Neural cell (in vitro differentiated cells): ENCODE measurements at regions not wholly inside any gene's neighbourhood (a gene's known extent, or its start where the extent isn't known, plus 50 kb on each side); places are given as distances from the start of the nearest gene placed in this dataset.

ENCODE experiments used
- H2AFZ ChIP-seq: fragments of 200-600, 300-800 bp; sonication (generic), shearing (Covaris generic); 2 replicates; pipeline ENCODE4 v1.6.0; 2014; ENCODE audit warnings: low read depth, mild to moderate bottlenecking, antibody characterized with exemption, low read length, moderate library complexity
- H3F3A ChIP-seq: fragments of 200-600 bp; shearing (Covaris generic); 2 replicates; pipeline ENCODE4 v1.6.1; 2016; ENCODE audit warnings: mild to moderate bottlenecking, moderate library complexity, mixed read lengths, antibody characterized with exemption, low read length; ENCODE audit not compliant: insufficient read depth, poor library complexity, severe bottlenecking
- H3K27ac ChIP-seq: fragments of 200-600, 300-800 bp; sonication (generic), shearing (Covaris generic); 2 replicates; pipeline ENCODE4 v1.5.1; 2014; ENCODE audit warnings: mild to moderate bottlenecking, low read length, moderate library complexity
- H3K27me3 ChIP-seq: fragments of 300-800, 200-600 bp; sonication (generic), shearing (Covaris generic); 2 replicates; pipeline ENCODE4 v1.6.0; 2014; ENCODE audit warnings: mild to moderate bottlenecking, low read depth, low read length, moderate library complexity; ENCODE audit not compliant: insufficient read depth
- H3K36me3 ChIP-seq: fragments of 300-800, 200-600 bp; sonication (generic), shearing (Covaris generic); 2 replicates; pipeline ENCODE4 v1.5.1; 2014; ENCODE audit warnings: mild to moderate bottlenecking, antibody characterized with exemption, low read length, moderate library complexity; ENCODE audit not compliant: insufficient read depth
- H3K4me2 ChIP-seq: fragments of 300-800, 200-600 bp; sonication (generic), shearing (Covaris generic); 2 replicates; pipeline ENCODE4 v1.6.0; 2014; ENCODE audit warnings: mild to moderate bottlenecking, low read length
- H3K4me3 ChIP-seq: fragments of 300-800, 200-600 bp; sonication (generic), shearing (Covaris generic); 2 replicates; pipeline ENCODE4 v1.5.1; 2014; ENCODE audit warnings: mild to moderate bottlenecking, low read length, moderate library complexity
- H3K79me2 ChIP-seq: fragments of 200-600 bp; shearing (Covaris generic); replicated peaks from 2 replicates; pipeline ENCODE4 v1.6.0; 2014; ENCODE audit warnings: mild to moderate bottlenecking, low read length, moderate library complexity; ENCODE audit not compliant: insufficient read depth
- H3K9ac ChIP-seq: fragments of 300-800, 200-600 bp; sonication (generic), shearing (Covaris generic); 2 replicates; pipeline ENCODE4 v1.6.1; 2016; ENCODE audit warnings: mild to moderate bottlenecking, low read length, mixed read lengths
- H3K9me2 ChIP-seq: fragments of 200-600 bp; shearing (Covaris generic); 2 replicates; pipeline ENCODE4 v1.6.1; 2016; ENCODE audit warnings: mild to moderate bottlenecking, low read length, mixed read lengths; ENCODE audit not compliant: insufficient read depth
- H3K9me3 ChIP-seq: fragments of 200-600, 300-800 bp; sonication (generic), shearing (Covaris generic); 2 replicates; pipeline ENCODE4 v1.6.1; 2016; ENCODE audit warnings: mild to moderate bottlenecking, mixed run types, low read length, moderate library complexity, mixed read lengths
- H4K20me1 ChIP-seq: fragments of 200-600 bp; shearing (Covaris generic); 2 replicates; pipeline ENCODE4 v1.6.1; 2016; ENCODE audit warnings: mild to moderate bottlenecking, mixed run types; ENCODE audit not compliant: insufficient read depth
- EP300 ChIP-seq: fragments of 450-650 bp; conservative IDR thresholded peaks from 2 replicates; pipeline ENCODE4 v1.6.1; 2014; ENCODE audit warnings: antibody characterized with exemption, mild to moderate bottlenecking, moderate library complexity; ENCODE audit not compliant: poor library complexity, severe bottlenecking
- EZH2 ChIP-seq: fragments of 200-600, 300-800 bp; shearing (Covaris generic), sonication (generic); IDR thresholded peaks from 2 replicates; pipeline ENCODE4 v1.6.1; 2014; ENCODE audit warnings: antibody characterized with exemption, low read length, borderline replicate concordance, mild to moderate bottlenecking; ENCODE audit not compliant: insufficient read depth, poor library complexity, severe bottlenecking
- MXI1 ChIP-seq: fragments of 450-650 bp; conservative IDR thresholded peaks from 2 replicates; pipeline ENCODE4 v1.6.1; 2014; ENCODE audit warnings: antibody characterized with exemption, mild to moderate bottlenecking; ENCODE audit not compliant: poor library complexity, severe bottlenecking
- POLR2AphosphoS5 ChIP-seq: IDR thresholded peaks from 2 replicates; pipeline ENCODE4 v1.6.1; 2012
- RAD21 ChIP-seq: fragments of 450-650 bp; conservative IDR thresholded peaks from 2 replicates; pipeline ENCODE4 v1.6.1; 2014; ENCODE audit warnings: antibody characterized with exemption, mild to moderate bottlenecking, moderate library complexity
- SMC3 ChIP-seq: fragments of 450-650 bp; conservative IDR thresholded peaks from 2 replicates; pipeline ENCODE4 v1.6.1; 2014; ENCODE audit warnings: antibody characterized with exemption, mild to moderate bottlenecking, moderate library complexity; ENCODE audit not compliant: poor library complexity
- TAF1 ChIP-seq: IDR thresholded peaks from 2 replicates; pipeline ENCODE4 v1.6.1; 2012; ENCODE audit warnings: low read depth
- TF ChIP-seq, protein P1 (sequence below): IDR thresholded peaks from 2 replicates; pipeline ENCODE4 v1.6.1; 2012; ENCODE audit warnings: borderline replicate concordance
- TF ChIP-seq, protein P2 (sequence below): fragments of 450-650 bp; IDR thresholded peaks from 2 replicates; pipeline ENCODE4 v1.5.1; 2014; ENCODE audit warnings: antibody characterized with exemption, mild to moderate bottlenecking, moderate library complexity; ENCODE audit not compliant: poor library complexity, severe bottlenecking

DNA sequence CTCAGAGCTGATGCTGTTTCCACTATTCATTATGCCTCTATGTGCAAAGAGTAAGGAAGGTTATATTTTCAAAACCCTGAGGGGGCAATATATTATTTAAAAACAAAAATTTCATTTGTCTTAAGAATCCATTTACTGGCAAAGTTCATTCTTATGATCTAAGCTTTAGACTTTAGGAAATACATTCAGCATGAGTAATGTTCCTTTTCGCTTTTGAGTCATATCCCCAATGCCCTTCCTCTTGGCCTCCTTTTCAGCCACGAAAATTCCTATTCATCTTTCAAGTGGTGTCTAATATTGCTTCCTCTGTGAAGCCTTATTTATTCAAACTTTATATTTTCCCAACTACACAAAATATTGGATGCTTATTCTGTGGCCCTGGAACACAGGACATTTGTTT is 1317.0 kb downstream of the PCDH9 start:
- Histone ChIP-seq H3K4me2 (no peak overlapping the region), H3K4me3 (no peak overlapping the region), H3K27me3 (no peaks in the 10 kb centered on the region), H3K79me2 (no peaks in the 10 kb centered on the region), H3K27ac (no peak overlapping the region), H2AFZ (no peak overlapping the region), H3K36me3 (no peaks in the 10 kb centered on the region), H3K9ac (no peak overlapping the region), H3K9me2 (no peaks in the 10 kb centered on the region), H3K9me3 (no peaks in the 10 kb centered on the region), H4K20me1 (no peaks in the 10 kb centered on the region), H3F3A (no peaks in the 10 kb centered on the region)
- TF ChIP-seq POLR2AphosphoS5 (no peak), MXI1 (no peak), TAF1 (no peak), RAD21 (no peak)
- TF ChIP-seq, protein P1, sequence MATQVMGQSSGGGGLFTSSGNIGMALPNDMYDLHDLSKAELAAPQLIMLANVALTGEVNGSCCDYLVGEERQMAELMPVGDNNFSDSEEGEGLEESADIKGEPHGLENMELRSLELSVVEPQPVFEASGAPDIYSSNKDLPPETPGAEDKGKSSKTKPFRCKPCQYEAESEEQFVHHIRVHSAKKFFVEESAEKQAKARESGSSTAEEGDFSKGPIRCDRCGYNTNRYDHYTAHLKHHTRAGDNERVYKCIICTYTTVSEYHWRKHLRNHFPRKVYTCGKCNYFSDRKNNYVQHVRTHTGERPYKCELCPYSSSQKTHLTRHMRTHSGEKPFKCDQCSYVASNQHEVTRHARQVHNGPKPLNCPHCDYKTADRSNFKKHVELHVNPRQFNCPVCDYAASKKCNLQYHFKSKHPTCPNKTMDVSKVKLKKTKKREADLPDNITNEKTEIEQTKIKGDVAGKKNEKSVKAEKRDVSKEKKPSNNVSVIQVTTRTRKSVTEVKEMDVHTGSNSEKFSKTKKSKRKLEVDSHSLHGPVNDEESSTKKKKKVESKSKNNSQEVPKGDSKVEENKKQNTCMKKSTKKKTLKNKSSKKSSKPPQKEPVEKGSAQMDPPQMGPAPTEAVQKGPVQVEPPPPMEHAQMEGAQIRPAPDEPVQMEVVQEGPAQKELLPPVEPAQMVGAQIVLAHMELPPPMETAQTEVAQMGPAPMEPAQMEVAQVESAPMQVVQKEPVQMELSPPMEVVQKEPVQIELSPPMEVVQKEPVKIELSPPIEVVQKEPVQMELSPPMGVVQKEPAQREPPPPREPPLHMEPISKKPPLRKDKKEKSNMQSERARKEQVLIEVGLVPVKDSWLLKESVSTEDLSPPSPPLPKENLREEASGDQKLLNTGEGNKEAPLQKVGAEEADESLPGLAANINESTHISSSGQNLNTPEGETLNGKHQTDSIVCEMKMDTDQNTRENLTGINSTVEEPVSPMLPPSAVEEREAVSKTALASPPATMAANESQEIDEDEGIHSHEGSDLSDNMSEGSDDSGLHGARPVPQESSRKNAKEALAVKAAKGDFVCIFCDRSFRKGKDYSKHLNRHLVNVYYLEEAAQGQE = no peak

DNA sequence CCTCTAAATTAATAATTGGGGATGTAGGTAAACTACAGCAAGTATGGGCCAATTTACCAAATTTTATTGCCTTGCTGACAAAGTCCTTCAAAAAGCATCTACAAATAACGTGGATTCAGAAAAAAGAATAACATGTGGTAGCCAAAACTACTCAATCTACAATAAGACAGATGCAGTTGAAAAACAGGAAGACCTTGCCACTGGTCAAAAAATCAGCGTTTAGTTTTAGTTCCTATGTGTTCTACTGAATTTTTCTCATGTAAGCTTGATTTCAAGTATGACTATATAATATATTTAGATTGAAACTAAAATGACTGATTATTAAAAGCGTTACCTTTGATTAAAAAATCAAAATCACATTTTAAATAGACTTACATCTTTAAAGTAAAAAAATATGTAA is 1317.6 kb downstream of the PCDH9 start:
- H3F3A ChIP-seq = no peaks in the 10 kb centered on the region
- H3K4me3 ChIP-seq = no peak overlapping the region
- H3K9me2 ChIP-seq = no peaks in the 10 kb centered on the region
- H3K4me2 ChIP-seq = no peak overlapping the region
- H3K27me3 ChIP-seq = no peaks in the 10 kb centered on the region
- H3K79me2 ChIP-seq = no peaks in the 10 kb centered on the region
- no peaks in the 10 kb centered on the region for H4K20me1 ChIP-seq
- H3K9me3 ChIP-seq = peaks cover under 1% of the 10 kb centered on the region
- TF ChIP-seq TAF1 = no peak
- TF ChIP-seq EP300 = no peak
- TF ChIP-seq EZH2 = no peak
- TF ChIP-seq, protein P2, sequence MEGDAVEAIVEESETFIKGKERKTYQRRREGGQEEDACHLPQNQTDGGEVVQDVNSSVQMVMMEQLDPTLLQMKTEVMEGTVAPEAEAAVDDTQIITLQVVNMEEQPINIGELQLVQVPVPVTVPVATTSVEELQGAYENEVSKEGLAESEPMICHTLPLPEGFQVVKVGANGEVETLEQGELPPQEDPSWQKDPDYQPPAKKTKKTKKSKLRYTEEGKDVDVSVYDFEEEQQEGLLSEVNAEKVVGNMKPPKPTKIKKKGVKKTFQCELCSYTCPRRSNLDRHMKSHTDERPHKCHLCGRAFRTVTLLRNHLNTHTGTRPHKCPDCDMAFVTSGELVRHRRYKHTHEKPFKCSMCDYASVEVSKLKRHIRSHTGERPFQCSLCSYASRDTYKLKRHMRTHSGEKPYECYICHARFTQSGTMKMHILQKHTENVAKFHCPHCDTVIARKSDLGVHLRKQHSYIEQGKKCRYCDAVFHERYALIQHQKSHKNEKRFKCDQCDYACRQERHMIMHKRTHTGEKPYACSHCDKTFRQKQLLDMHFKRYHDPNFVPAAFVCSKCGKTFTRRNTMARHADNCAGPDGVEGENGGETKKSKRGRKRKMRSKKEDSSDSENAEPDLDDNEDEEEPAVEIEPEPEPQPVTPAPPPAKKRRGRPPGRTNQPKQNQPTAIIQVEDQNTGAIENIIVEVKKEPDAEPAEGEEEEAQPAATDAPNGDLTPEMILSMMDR = no peak
- no peak for TF ChIP-seq RAD21
- no peak for TF ChIP-seq POLR2AphosphoS5
- TF ChIP-seq SMC3 = no peak
- TF ChIP-seq, protein P1 = no peak
- no peak for TF ChIP-seq MXI1
- no peak overlapping the region for H3K27ac ChIP-seq
- H2AFZ ChIP-seq = no peak overlapping the region
- no peak overlapping the region for H3K9ac ChIP-seq
- no peaks in the 10 kb centered on the region for H3K36me3 ChIP-seq
